Loucy (cell line): ENCODE measurements at regions not wholly inside any gene's neighbourhood (a gene's known extent, or its start where the extent isn't known, plus 50 kb on each side); places are given as distances from the start of the nearest gene placed in this dataset.

Experiments used
- EZH2phosphoT487 ChIP-seq: fragments of 200-600 bp; IDR thresholded peaks from 2 replicates; pipeline ENCODE4 v1.6.1; 2018; ENCODE audit warnings: antibody characterized with exemption, mild to moderate bottlenecking, moderate library complexity, borderline replicate concordance
- TF ChIP-seq, protein P1 (sequence below): fragments of 200-600 bp; sonication (generic); conservative IDR thresholded peaks from 2 replicates; pipeline ENCODE4 v1.5.1; 2014; ENCODE audit warnings: mild to moderate bottlenecking, antibody characterized with exemption, low read length

DNA sequence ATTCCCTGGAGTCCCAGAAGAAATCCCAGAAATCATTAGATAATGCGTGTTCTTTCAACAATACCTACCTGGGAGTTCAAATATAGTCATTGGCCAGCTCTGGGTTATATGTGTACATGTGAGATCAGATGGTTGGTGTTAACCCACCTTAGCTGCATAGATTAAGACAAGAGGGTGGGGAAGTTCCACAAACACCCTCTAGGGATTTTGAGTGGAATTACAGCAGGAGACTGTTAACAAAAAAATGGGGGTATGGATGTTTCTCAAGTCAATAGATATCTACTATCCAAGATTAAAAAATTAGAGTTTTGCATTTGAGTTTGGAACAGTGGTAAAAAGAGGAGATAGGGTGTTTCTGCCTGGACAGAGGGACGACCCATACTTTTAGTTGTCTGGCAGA, 282.5 kb upstream of the CNTN3 start:
- TF ChIP-seq, protein P1, sequence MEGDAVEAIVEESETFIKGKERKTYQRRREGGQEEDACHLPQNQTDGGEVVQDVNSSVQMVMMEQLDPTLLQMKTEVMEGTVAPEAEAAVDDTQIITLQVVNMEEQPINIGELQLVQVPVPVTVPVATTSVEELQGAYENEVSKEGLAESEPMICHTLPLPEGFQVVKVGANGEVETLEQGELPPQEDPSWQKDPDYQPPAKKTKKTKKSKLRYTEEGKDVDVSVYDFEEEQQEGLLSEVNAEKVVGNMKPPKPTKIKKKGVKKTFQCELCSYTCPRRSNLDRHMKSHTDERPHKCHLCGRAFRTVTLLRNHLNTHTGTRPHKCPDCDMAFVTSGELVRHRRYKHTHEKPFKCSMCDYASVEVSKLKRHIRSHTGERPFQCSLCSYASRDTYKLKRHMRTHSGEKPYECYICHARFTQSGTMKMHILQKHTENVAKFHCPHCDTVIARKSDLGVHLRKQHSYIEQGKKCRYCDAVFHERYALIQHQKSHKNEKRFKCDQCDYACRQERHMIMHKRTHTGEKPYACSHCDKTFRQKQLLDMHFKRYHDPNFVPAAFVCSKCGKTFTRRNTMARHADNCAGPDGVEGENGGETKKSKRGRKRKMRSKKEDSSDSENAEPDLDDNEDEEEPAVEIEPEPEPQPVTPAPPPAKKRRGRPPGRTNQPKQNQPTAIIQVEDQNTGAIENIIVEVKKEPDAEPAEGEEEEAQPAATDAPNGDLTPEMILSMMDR = peak; percentile 46
- TF ChIP-seq EZH2phosphoT487 = no peak
